HFFc6 (cell line): ENCODE measurements at regions not wholly inside any gene's neighbourhood (a gene's known extent, or its start where the extent isn't known, plus 50 kb on each side); places are given as distances from the start of the nearest gene placed in this dataset.
"Not testable (repeated sequence)": the region's sequence is repeated elsewhere in the genome, so short reads cannot be mapped to it uniquely, and the experiment has no call there.

Experiments used
- DNase-seq: peaks from one replicate; pipeline ENCODE4 v3.0.0-alpha.2; 2018
- H3K27ac Mint-ChIP-seq: 2 replicates; pipeline ENCODE4 v1.8.0; 2020; ENCODE audit warnings: mild to moderate bottlenecking, mixed read lengths
- H3K27me3 Mint-ChIP-seq: 2 replicates; pipeline ENCODE4 v1.8.0; 2021; ENCODE audit warnings: mild to moderate bottlenecking, moderate library complexity, mixed read lengths; ENCODE audit not compliant: insufficient read depth
- H3K36me3 Mint-ChIP-seq: 2 replicates; pipeline ENCODE4 v1.8.0; 2021; ENCODE audit warnings: low read depth, mixed read lengths
- H3K4me1 Mint-ChIP-seq: 2 replicates; pipeline ENCODE4 v1.8.0; 2020; ENCODE audit warnings: low read depth, mixed read lengths
- H3K4me3 Mint-ChIP-seq: 2 replicates; pipeline ENCODE4 v1.8.0; 2020; ENCODE audit warnings: mild to moderate bottlenecking, moderate library complexity, mixed read lengths
- H3K9me3 Mint-ChIP-seq: 2 replicates; pipeline ENCODE4 v1.8.0; 2020; ENCODE audit warnings: mild to moderate bottlenecking, mixed read lengths
- TF ChIP-seq, protein P1 (sequence below): fragments of 200-600 bp; sonication (generic); IDR thresholded peaks from 2 replicates; pipeline ENCODE4 v1.5.0; 2021; ENCODE audit warnings: antibody characterized with exemption, mild to moderate bottlenecking

DNA sequence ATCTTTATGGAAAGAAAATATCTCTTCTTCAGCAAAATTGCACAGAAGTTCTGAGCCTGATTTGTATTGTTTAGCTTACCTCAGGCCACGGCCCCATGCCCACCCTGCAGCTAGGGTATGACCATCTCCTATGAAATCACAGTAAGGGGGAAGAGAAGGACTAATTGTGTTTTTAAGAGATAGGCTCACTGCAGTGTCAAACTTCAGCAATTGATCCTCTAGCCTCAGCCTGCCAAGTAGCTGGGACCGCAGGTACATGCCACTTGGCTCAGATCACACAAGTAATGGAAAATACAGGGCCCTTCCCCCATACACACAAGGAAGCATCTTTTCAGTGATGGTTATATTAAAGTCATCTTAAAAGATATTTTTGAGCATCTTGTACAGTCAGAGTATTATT lies 60.0 kb downstream of the DMAC1 start:
- TF ChIP-seq, protein P1, sequence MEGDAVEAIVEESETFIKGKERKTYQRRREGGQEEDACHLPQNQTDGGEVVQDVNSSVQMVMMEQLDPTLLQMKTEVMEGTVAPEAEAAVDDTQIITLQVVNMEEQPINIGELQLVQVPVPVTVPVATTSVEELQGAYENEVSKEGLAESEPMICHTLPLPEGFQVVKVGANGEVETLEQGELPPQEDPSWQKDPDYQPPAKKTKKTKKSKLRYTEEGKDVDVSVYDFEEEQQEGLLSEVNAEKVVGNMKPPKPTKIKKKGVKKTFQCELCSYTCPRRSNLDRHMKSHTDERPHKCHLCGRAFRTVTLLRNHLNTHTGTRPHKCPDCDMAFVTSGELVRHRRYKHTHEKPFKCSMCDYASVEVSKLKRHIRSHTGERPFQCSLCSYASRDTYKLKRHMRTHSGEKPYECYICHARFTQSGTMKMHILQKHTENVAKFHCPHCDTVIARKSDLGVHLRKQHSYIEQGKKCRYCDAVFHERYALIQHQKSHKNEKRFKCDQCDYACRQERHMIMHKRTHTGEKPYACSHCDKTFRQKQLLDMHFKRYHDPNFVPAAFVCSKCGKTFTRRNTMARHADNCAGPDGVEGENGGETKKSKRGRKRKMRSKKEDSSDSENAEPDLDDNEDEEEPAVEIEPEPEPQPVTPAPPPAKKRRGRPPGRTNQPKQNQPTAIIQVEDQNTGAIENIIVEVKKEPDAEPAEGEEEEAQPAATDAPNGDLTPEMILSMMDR = no peak
- no peak overlapping the region for H3K27ac Mint-ChIP-seq
- H3K9me3 Mint-ChIP-seq = peaks cover 6% of the 10 kb centered on the region
- H3K4me1 Mint-ChIP-seq = no peaks in the 10 kb centered on the region
- no peak for DNase-seq
- no peak overlapping the region for H3K4me3 Mint-ChIP-seq
- H3K27me3 Mint-ChIP-seq = no peaks in the 10 kb centered on the region
- no peaks in the 10 kb centered on the region for H3K36me3 Mint-ChIP-seq

DNA sequence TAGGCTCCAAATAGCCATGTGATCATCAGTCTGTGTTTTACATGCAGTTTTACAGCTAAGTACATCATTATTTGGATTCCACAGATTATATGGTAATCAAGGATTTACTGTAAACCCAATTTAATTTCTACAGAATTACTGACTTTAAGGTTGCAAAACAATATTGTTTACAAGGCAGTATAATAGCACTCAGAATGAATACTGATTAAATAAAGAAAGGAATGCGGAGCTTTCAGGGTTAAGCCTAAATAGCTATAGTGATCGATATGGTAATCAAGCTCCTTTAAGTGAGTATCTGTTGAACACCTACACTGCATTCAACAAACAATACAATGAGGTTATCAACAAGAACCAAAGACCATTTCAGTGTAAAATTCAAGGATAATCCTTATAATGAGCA lies 64.3 kb downstream of the DMAC1 start:
- Mint-ChIP-seq H3K36me3 (no peaks in the 10 kb centered on the region), H3K27ac (no peak overlapping the region), H3K4me1 (no peaks in the 10 kb centered on the region), H3K9me3 (peaks cover 10% of the 10 kb centered on the region), H3K4me3 (no peak overlapping the region), H3K27me3 (no peaks in the 10 kb centered on the region)
- TF ChIP-seq, protein P1 = no peak
- no peak for DNase-seq

DNA sequence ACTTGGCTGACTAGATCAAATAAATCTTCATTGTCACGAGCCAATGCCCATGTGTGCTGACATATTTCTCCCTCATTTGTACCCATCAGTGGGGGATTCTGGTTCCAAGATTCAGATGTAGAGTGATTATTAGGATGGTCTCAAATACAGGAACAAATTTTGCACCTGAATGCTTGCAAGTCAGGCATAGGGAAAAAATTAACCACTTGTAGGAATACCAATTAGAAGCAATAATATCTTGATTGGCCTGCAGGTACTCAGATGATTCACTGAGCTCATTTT lies 69.5 kb downstream of the DMAC1 start:
- Mint-ChIP-seq H3K4me3 (no peak overlapping the region), H3K4me1 (no peaks in the 10 kb centered on the region), H3K36me3 (no peaks in the 10 kb centered on the region), H3K27ac (no peak overlapping the region), H3K27me3 (no peaks in the 10 kb centered on the region), H3K9me3 (peaks cover 10% of the 10 kb centered on the region)
- no peak for DNase-seq
- TF ChIP-seq, protein P1 = no peak

DNA sequence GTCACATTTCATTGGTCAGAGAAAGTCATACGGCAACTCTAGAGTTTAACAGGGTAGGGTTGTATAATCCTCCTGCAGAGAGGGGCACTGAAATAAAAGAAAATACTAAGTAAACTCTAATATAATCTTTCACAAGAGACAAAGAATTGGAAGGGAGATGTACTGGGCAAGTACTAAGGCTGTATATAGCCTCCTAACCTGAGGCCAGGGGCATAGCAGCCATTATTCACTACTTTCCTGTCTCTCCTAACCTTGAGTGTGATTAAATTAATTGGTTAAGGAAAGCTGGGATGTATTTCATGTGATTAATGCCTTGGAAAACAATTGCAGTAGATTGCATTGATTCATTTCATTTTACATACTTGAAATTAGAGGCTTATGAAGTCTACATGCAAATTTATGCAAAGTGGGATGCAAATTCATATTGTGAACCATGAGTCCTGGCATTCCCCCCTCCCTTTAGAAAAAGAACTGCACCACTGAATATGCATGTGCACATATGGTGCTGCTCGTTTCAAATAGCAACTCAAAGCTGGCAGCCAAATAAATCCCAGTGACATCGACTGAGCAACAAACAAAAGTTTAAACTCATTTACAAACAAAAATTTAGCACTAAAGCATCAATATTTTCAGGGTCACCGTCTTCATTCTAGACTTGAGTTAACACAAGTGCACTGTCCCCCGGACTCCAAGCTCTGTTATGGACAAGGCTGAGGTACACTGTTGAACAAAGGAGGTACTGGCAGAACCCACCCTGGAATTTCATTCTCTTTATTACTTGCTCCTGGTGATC lies 70.0 kb downstream of the DMAC1 start:
- no peak for DNase-seq
- H3K27me3 Mint-ChIP-seq = no peaks in the 10 kb centered on the region
- TF ChIP-seq, protein P1 = no peak
- no peaks in the 10 kb centered on the region for H3K36me3 Mint-ChIP-seq
- H3K9me3 Mint-ChIP-seq = peaks cover 15% of the 10 kb centered on the region
- H3K27ac Mint-ChIP-seq = no peak overlapping the region
- H3K4me3 Mint-ChIP-seq = no peak overlapping the region
- no peaks in the 10 kb centered on the region for H3K4me1 Mint-ChIP-seq

DNA sequence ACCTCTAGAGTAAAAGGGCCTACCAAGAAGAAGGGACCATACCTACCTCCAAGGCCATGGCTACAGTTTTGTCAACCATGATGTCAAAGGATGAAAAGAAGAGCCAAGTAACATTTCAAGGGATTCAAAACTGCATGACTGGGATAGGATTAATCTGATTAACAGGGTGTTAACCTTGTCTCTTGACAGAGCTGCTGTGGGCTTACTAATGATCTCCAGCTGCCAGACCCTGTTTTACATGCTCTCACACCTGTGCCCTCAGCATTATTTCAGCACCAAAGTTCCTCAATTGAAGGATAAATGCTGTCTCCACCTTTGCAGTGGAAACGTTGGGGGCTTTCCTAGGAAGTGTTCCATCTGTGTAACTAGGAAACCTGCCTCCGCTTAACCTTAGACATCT lies 78.3 kb downstream of the DMAC1 start:
- DNase-seq = no peak
- TF ChIP-seq, protein P1 = no peak
- Mint-ChIP-seq H3K4me1 (no peaks in the 10 kb centered on the region), H3K9me3 (peaks cover 43% of the 10 kb centered on the region), H3K36me3 (no peaks in the 10 kb centered on the region), H3K27me3 (no peaks in the 10 kb centered on the region), H3K4me3 (no peak overlapping the region), H3K27ac (no peak overlapping the region)

DNA sequence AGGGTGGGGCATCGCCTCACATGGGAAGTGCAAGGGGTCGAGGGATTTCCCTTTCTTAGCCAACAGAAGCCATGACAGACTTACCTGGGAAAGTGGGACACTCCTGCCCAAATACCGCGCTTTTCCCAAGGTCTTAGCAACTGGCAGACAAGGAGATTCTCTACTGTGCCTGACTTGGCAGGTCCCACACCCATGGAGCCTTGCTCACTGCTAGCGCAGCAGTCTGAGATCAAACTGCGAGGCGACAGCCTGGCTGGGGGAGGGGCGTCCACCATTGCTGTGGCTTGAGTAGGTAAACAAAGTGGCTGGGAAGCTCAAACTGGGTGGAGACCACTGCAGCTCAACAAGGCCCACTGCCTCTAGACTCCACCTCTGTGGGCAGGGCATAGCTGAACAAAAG lies 86.5 kb downstream of the DMAC1 start:
- H3K9me3 Mint-ChIP-seq = peaks cover 62% of the 10 kb centered on the region
- H3K36me3 Mint-ChIP-seq, DNase-seq, H3K27me3 Mint-ChIP-seq, H3K4me3 Mint-ChIP-seq, H3K4me1 Mint-ChIP-seq, H3K27ac Mint-ChIP-seq: not testable (repeated sequence)
